HCT116 (cell line): ENCODE measurements at regions not wholly inside any gene's neighbourhood (a gene's known extent, or its start where the extent isn't known, plus 50 kb on each side); places are given as distances from the start of the nearest gene placed in this dataset.

Experiments
- ATAC-seq: fragments of 200-7000 bp; cut with Tn5 transposase; 2 replicates; pipeline ENCODE4 v1.9.1; 2020; ENCODE audit warnings: mild to moderate bottlenecking, moderate library complexity
- BruUV-seq: library from RNA; stranded (reverse); fragments of 400-500 nt; replicated peaks from 2 replicates; lab custom pipeline; 2021; lab: Mats Ljungman, UMichigan
- CTCF ChIA-PET: fragments of 300-600 bp; sonication (Branson Sonifier 250); formaldehyde crosslinking; loops from one replicate; lab custom pipeline; 2021; ENCODE audit warnings: antibody characterized with exemption; lab: Charles Lee
- POLR2A ChIA-PET: fragments of 300-600, 350-600 bp; sonication (Branson Sonifier 250); formaldehyde crosslinking; loops from one replicate; lab custom pipeline; 2021; ENCODE audit warnings: antibody characterized with exemption; lab: Charles Lee
- RAD21 ChIA-PET, 2 experiments: fragments of 300-600 bp; sonication (Branson Sonifier 250); formaldehyde crosslinking; loops; one replicate each; lab custom pipeline; 2023; ENCODE audit warnings: low total read pairs in 2 of 2; ENCODE audit not compliant: uncharacterized antibody in 2 of 2, unreplicated experiment in 2 of 2, low non-redundant PET in 1 of 2; lab: Charles Lee
- DNase-seq: peaks from one replicate; pipeline ENCODE4 v3.0.0-alpha.2; 2010; ENCODE audit warnings: low read depth, low spot score
- H2AFZ ChIP-seq: fragments of 200-600 bp; shearing (Covaris generic), sonication (generic); 2 replicates; pipeline ENCODE4 v1.6.1; 2017; ENCODE audit warnings: low read depth, mixed run types, mixed read lengths, antibody characterized with exemption, low read length; ENCODE audit not compliant: poor library complexity, severe bottlenecking
- H3K27ac ChIP-seq: 2 replicates; pipeline ENCODE4 v1.5.1; 2012; ENCODE audit warnings: low read depth, low read length
- H3K27me3 ChIP-seq: fragments of 200-600 bp; sonication (generic); 2 replicates; pipeline ENCODE4 v1.6.1; 2016; ENCODE audit warnings: mixed run types, low read length, mixed read lengths; ENCODE audit not compliant: insufficient read depth
- H3K36me3 ChIP-seq, 2 experiments: fragments of 200-500 bp in 1 of 2; fragments of 200-600 bp in 1 of 2; sonication (Bioruptor generic) in 1 of 2; sonication (generic) in 1 of 2; 2 replicates each; pipeline versions ENCODE4 v1.5.1 to v1.6.1; 2014 to 2016; ENCODE audit warnings: low read length in 2 of 2, inconsistent platforms in 1 of 2, mixed read lengths in 1 of 2, mixed run types in 1 of 2; ENCODE audit not compliant: insufficient read depth in 2 of 2, control insufficient read depth in 1 of 2
- H3K4me1 ChIP-seq, 2 experiments: fragments of 200-600 bp in 1 of 2; sonication (generic) in 1 of 2; 2 replicates each; pipeline versions ENCODE4 v1.5.1 to v1.6.1; 2012 to 2017; ENCODE audit warnings: low read length in 2 of 2, inconsistent platforms in 1 of 2, mild to moderate bottlenecking in 1 of 2, mixed read lengths in 1 of 2, mixed run types in 1 of 2, moderate library complexity in 1 of 2; ENCODE audit not compliant: insufficient read depth in 2 of 2, control insufficient read depth in 1 of 2
- H3K4me2 ChIP-seq: fragments of 200-600 bp; sonication (generic); 2 replicates; pipeline ENCODE4 v1.6.1; 2017; ENCODE audit warnings: mixed run types, low read length, mixed read lengths
- H3K4me3 ChIP-seq, 2 experiments: fragments of 200-600 bp in 1 of 2; sonication (generic) in 1 of 2; replicated peaks in 1 of 2; 2 replicates each; pipeline ENCODE4 v1.5.1; 2011 to 2016; ENCODE audit warnings: low read length in 2 of 2, control low read depth in 1 of 2, low read depth in 1 of 2, mild to moderate bottlenecking in 1 of 2, mixed read lengths in 1 of 2, mixed run types in 1 of 2
- H3K79me2 ChIP-seq: fragments of 200-600 bp; sonication (generic); 2 replicates; pipeline ENCODE4 v1.6.1; 2017; ENCODE audit warnings: mild to moderate bottlenecking, mixed run types, low read length, moderate library complexity, mixed read lengths; ENCODE audit not compliant: insufficient read depth
- H3K9ac ChIP-seq: fragments of 200-600 bp; sonication (generic); 2 replicates; pipeline ENCODE4 v1.6.1; 2016; ENCODE audit warnings: low read length, mixed read lengths
- H3K9me2 ChIP-seq: fragments of 200-600 bp; sonication (generic), shearing (Covaris generic); 2 replicates; pipeline ENCODE4 v1.6.1; 2017; ENCODE audit warnings: mixed run types, mild to moderate bottlenecking, moderate library complexity; ENCODE audit not compliant: insufficient read depth
- H3K9me3 ChIP-seq, 2 experiments: fragments of 200-500 bp in 1 of 2; fragments of 200-600 bp in 1 of 2; sonication (Bioruptor generic) in 1 of 2; sonication (generic) in 1 of 2; 2 replicates each; pipeline ENCODE4 v1.6.1; 2014 to 2017; ENCODE audit warnings: low read length in 2 of 2, mixed read lengths in 2 of 2, inconsistent platforms in 1 of 2, low read depth in 1 of 2, mild to moderate bottlenecking in 1 of 2, mixed run types in 1 of 2, moderate library complexity in 1 of 2; ENCODE audit not compliant: control insufficient read depth in 1 of 2, insufficient read depth in 1 of 2
- H4K20me1 ChIP-seq: fragments of 200-600 bp; sonication (generic), shearing (Covaris generic); 2 replicates; pipeline ENCODE4 v1.6.1; 2017; ENCODE audit warnings: mixed run types, mild to moderate bottlenecking, moderate library complexity; ENCODE audit not compliant: insufficient read depth
- CTCF ChIP-seq, 3 experiments: fragments of 200-600 bp in 1 of 3; sonication (generic) in 1 of 3; IDR thresholded peaks in 2 of 3; conservative IDR thresholded peaks in 1 of 3; 2 replicates each; pipeline ENCODE4 v1.5.1; 2012 to 2017; ENCODE audit warnings: low read depth in 2 of 3, low read length in 2 of 3, antibody characterized with exemption in 1 of 3, borderline replicate concordance in 1 of 3, control low read depth in 1 of 3, mild to moderate bottlenecking in 1 of 3, mixed read lengths in 1 of 3, mixed run types in 1 of 3, moderate library complexity in 1 of 3; ENCODE audit not compliant: insufficient read depth in 1 of 3
- FOSL1 ChIP-seq: IDR thresholded peaks from 2 replicates; pipeline ENCODE4 v1.6.1; 2012; ENCODE audit warnings: low read depth
- RAD21 ChIP-seq: IDR thresholded peaks from 2 replicates; pipeline ENCODE4 v1.6.1; 2012; ENCODE audit warnings: low read depth, mild to moderate bottlenecking
- REST ChIP-seq: IDR thresholded peaks from 2 replicates; pipeline ENCODE4 v1.6.1; 2012; ENCODE audit warnings: low read depth
- intact Hi-C: fragments of 100-400 bp; cut with micrococcal nuclease; formaldehyde crosslinking; loops from 2 replicates; pipeline ENCODE4 v1.10.0; 2022

GRCh38 chr11:120013325-120014250 lies 124.3 kb downstream of the TRIM29 start:
- peaks cover 41% of the 10 kb centered on the region; the same call in 1 of the 2 replicates for H3K27me3 ChIP-seq
- TF ChIP-seq REST (no peak), FOSL1 (no peak), RAD21 (peak; percentile 89), CTCF (IDR thresholded peaks at IDR 0.05 in 2 of 3, conservative IDR thresholded peaks at IDR 0.05 in 1 of 3; ENCODE audit: borderline replicate concordance in 1 of 3, insufficient read depth in 1 of 3, low read depth in 2 of 3, low read length in 2 of 3) (peak; percentile 77 to 94 (median 81))
- TF ChIP-seq, all 23 proteins: peak for 2
- Histone ChIP-seq H3K9me3 (no peaks in the 10 kb centered on the region), H3K4me2 (no peak overlapping the region), H3K9me2 (no peaks in the 10 kb centered on the region), H3K79me2 (no peaks in the 10 kb centered on the region), H3K4me3 (no peak overlapping the region), H3K27ac (no peak overlapping the region), H2AFZ (no peak overlapping the region), H4K20me1 (no peaks in the 10 kb centered on the region), H3K36me3 (no peaks in the 10 kb centered on the region), H3K4me1 (no peaks in the 10 kb centered on the region; a peak in 1 of 4 replicates), H3K9ac (no peak overlapping the region)
- POLR2A ChIA-PET, result no interaction called here
- RAD21 ChIA-PET, result no interaction called here
- CTCF ChIA-PET, result interaction anchor here (1.0 to 1.5 kb wide), 2 partner anchors 292 to 293 kb away, joined by 4 to 5 read pairs; no protein-coding TSS in a partner anchor
- intact Hi-C loops, result loop anchor here (1.0 kb wide), 1 partner anchor 347 kb away; no protein-coding TSS in a partner anchor
- peak; percentile 98 for ATAC-seq
- BruUV-seq, result no TSS peak
- peak; percentile 37 for DNase-seq
